ENCODE measurements at regions not wholly inside any gene's neighbourhood (a gene's known extent, or its start where the extent isn't known, plus 50 kb on each side); places are given as distances from the start of the nearest gene placed in this dataset.

GRCh38 chr5:84647581-84647980, 262.9 kb upstream of the EDIL3 start:
- no peak for TF ChIP-seq CTCF (IDR thresholded peaks at IDR 0.05; ENCODE audit: insufficient read depth, low read depth, low read length)
- TF ChIP-seq EZH2 (IDR thresholded peaks at IDR 0.05; ENCODE audit: insufficient read depth, low read length), result no peak
